DMS 273 treated with DMSO at 0.1 percent for 48 hours (cell line): ENCODE measurements at regions not wholly inside any gene's neighbourhood (a gene's known extent, or its start where the extent isn't known, plus 50 kb on each side); places are given as distances from the start of the nearest gene placed in this dataset.
"Not testable (repeated sequence)": the region's sequence is repeated elsewhere in the genome, so short reads cannot be mapped to it uniquely, and the experiment has no call there.

ENCODE experiments used
- DNase-seq: peaks from one replicate; lab custom pipeline; 2025; lab: John Stamatoyannopoulos, UW

- DNase-seq, result no peak
Measured at GRCh38 chr10:78415111-78415510, 381.4 kb downstream of the RPS24 start.

GRCh38 chr10:78416031-78417011, 382.7 kb downstream of the RPS24 start:
- no peak for DNase-seq

- DNase-seq, result no peak
Measured at GRCh38 chr10:78417425-78418370, 384.0 kb downstream of the RPS24 start.

- no peak for DNase-seq
Measured at GRCh38 chr10:78419481-78420265, 386.0 kb downstream of the RPS24 start.

GRCh38 chr10:78420946-78421735, 387.5 kb downstream of the RPS24 start:
- no peak for DNase-seq

GRCh38 chr10:78424050-78424449, 390.4 kb downstream of the RPS24 start:
- DNase-seq, result not testable (repeated sequence)

- DNase-seq, result no peak
Measured at GRCh38 chr10:78424723-78425122, 391.1 kb downstream of the RPS24 start.

- DNase-seq, result no peak
Measured at GRCh38 chr10:78426181-78426580, 392.5 kb downstream of the RPS24 start.

- DNase-seq, result no peak
Measured at GRCh38 chr10:78427497-78428031, 393.9 kb downstream of the RPS24 start.

- DNase-seq, result no peak
Measured at GRCh38 chr10:78428579-78428978, 394.9 kb downstream of the RPS24 start.

- no peak for DNase-seq
Measured at GRCh38 chr10:78429984-78430383, 396.3 kb downstream of the RPS24 start.

GRCh38 chr10:78432583-78432982, 398.9 kb downstream of the RPS24 start:
- DNase-seq, result no peak

- no peak for DNase-seq
Measured at GRCh38 chr10:78433076-78433595, 399.5 kb downstream of the RPS24 start.

GRCh38 chr10:78433766-78434535, 400.3 kb downstream of the RPS24 start:
- DNase-seq, result peak; percentile 66

GRCh38 chr10:78434886-78435285, 401.2 kb downstream of the RPS24 start:
- DNase-seq, result no peak

GRCh38 chr10:78435484-78436221, 402.0 kb downstream of the RPS24 start:
- DNase-seq, result peak; percentile 12

- no peak for DNase-seq
Measured at GRCh38 chr10:78436222-78436573, 402.5 kb downstream of the RPS24 start.

GRCh38 chr10:78436706-78437406, 403.2 kb downstream of the RPS24 start:
- DNase-seq, result no peak
